ENCODE measurements at regions not wholly inside any gene's neighbourhood (a gene's known extent, or its start where the extent isn't known, plus 50 kb on each side); places are given as distances from the start of the nearest gene placed in this dataset.

DNA sequence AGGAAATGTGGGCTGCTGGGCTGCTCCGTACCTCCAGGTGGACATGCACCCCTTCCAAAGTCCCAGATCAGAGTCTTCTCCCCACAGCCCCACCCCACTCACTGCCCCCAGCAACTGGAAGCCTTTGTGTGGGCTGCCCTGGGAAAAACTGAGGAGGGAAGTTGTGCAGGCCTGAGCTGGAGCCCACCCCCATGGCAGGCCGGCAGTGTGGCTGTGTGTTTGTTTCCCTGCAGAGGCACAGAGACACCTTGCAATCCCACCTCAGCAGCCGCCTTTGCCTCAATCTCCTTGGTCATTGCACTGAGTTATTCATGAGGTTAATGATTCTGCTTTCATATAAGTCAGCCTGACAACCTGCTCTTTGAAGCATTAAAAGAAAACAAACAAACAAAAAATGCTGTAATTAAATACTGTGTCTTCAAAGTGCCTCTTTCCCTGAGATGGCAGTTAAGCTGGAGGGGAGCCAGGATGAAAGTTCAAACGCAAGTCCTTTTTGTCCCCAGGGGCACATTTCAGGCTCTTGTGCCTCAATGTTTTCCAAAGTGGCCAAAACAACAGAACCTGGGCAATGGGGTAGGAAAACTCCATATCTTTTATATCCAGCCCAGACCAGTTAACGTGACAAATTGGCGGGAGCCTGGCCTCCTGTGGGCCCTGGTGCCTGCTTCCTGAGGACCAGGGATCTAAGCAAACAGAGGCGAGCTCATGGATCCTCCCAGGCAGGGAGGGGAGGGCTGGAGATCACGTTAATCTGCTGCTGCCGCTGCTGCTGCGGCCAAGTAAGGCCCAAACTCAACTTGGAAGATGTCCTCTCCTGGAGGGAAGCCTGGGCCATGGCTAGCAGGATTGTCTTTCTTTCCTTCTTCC lies 51.9 kb upstream of the TSPAN11 start:
- TF ChIP-seq CTCF (IDR thresholded peaks at IDR 0.05; ENCODE audit: insufficient read depth, missing control alignments), result no peak
- no peak for DNase-seq (ENCODE audit: insufficient read length, low spot score)
- FAIRE-seq, result no peak

DNA sequence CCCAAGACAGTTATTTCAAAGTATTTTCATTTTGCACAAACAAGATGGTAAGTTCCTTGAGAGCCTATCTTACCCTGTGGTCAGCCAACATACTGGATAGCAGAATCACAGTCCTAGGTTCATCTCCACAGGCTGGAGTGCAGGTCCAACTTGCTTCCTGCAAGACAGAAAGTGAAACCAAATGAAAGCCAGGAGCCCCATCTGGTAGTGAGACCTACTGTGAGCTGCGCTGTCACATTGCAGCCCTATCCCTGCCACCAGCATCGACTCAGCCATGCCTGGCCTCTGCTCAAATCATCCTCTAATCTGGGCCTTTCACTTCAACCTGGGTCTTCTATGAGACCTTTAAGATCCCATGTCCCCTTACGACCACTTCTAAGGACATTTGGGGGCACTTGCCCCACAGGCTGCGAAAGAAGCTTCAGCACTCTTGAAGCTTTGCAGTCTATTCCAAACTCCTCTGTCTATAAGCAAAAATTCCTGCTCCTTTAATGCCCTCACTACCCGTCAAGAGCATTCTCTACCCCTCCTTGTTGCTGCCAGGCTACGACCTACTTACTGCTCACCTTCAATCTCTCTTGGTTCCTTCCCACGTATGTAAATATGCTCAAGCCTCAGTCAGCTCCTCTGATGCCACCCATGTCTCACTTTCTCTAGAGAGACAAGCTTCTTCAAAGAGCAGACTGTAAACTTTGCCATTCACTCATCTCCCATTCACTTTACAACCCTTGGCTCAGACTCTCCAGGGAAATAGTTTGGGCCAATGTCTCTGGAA lies 55.9 kb upstream of the TSPAN11 start:
- TF ChIP-seq CTCF (IDR thresholded peaks at IDR 0.05; ENCODE audit: insufficient read depth, missing control alignments), result no peak
- DNase-seq (ENCODE audit: insufficient read length, low spot score), result no peak
- FAIRE-seq, result no peak

DNA sequence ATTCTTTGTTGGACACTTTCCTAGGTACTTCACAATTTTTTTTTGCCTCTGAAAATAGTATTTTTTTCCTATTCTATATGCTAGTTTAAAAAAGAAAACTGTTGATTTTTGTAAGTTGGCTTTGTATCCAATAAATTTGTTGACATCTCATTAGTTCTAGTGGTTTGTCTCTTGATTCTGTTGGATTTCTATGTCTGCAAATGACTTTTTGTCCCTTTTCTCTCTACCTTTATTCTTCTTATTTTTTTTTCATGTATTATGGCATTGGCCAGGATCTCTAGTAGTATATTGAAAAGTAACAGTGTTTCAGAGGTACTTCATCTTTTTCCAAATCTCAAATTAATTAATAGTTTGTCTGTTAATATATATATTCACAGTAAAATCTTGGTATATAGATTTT lies 59.1 kb upstream of the TSPAN11 start:
- DNase-seq (ENCODE audit: insufficient read length, low spot score) (no peak), FAIRE-seq (no peak)
- no peak for TF ChIP-seq CTCF (IDR thresholded peaks at IDR 0.05; ENCODE audit: insufficient read depth, missing control alignments)

DNA sequence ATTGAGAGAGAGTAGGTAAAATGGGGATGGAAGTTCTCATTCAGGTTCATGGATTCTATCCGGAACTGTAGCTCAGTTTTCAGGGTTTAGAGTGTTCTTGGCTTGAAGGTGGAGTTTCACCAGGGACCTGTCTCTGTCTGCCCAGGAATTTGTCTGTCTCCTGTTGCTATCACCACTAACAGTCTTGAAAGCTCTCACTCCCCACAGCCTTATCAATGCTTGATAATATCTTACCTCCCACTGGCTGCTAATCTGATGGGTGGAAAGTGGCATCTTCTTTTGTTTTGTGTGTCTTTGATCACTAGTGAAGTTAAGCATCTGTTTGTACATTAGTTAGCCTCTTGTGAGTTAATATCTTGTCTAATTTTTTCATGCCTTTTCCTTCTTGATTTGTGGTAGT lies 60.3 kb upstream of the TSPAN11 start:
- FAIRE-seq, result no peak
- TF ChIP-seq CTCF (IDR thresholded peaks at IDR 0.05; ENCODE audit: insufficient read depth, missing control alignments), result no peak
- DNase-seq (ENCODE audit: insufficient read length, low spot score), result no peak

GRCh38 chr12:30863839-30864238 lies 62.7 kb upstream of the TSPAN11 start:
- no peak for TF ChIP-seq CTCF (IDR thresholded peaks at IDR 0.05; ENCODE audit: insufficient read depth, missing control alignments)
- DNase-seq (ENCODE audit: insufficient read length, low spot score) (no peak), FAIRE-seq (no peak)

GRCh38 chr12:30862486-30862885 lies 64.1 kb upstream of the TSPAN11 start:
- DNase-seq (ENCODE audit: insufficient read length, low spot score) (no peak), FAIRE-seq (no peak)
- no peak for TF ChIP-seq CTCF (IDR thresholded peaks at IDR 0.05; ENCODE audit: insufficient read depth, missing control alignments)

DNA sequence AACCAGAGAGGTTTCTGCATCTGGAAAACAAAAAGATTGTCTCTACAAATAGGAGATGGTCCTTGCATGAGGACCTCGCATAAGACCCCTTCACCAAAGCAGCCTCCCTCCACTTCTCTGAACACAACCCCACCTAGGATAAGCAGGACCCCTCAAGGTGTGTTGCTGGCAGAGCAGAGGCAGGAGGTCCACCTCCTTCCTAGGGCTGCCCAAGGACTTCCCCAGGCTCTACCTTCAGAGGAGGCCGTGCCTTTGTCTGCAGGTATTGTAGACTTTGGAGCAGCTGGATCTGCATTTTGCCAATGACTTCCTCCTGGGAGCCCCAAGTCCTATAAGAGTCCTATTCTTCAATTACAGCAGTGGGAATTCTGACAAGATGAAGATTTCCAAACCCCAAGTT lies 67.3 kb upstream of the TSPAN11 start:
- no peak for TF ChIP-seq CTCF (IDR thresholded peaks at IDR 0.05; ENCODE audit: insufficient read depth, missing control alignments)
- DNase-seq (ENCODE audit: insufficient read length, low spot score) (no peak), FAIRE-seq (no peak)
